H1 (cell line): ENCODE measurements at regions not wholly inside any gene's neighbourhood (a gene's known extent, or its start where the extent isn't known, plus 50 kb on each side); places are given as distances from the start of the nearest gene placed in this dataset.

Experiments
- CTCF ChIA-PET: fragments of 300-600 bp; sonication (Branson Sonifier 250); formaldehyde crosslinking; loops from one replicate; lab custom pipeline; 2021; ENCODE audit not compliant: partially characterized antibody; lab: Charles Lee
- POLR2A ChIA-PET: fragments of 300-600 bp; sonication (Branson Sonifier 250); formaldehyde crosslinking; loops from one replicate; lab custom pipeline; 2021; ENCODE audit warnings: inconsistent platforms; ENCODE audit not compliant: partially characterized antibody; lab: Charles Lee
- DNase-seq, 2 experiments: peaks; one replicate each; pipeline versions ENCODE4 v3.0.0 to v3.0.0-alpha.2; 2010 to 2022; ENCODE audit warnings: low spot score in 2 of 2, low read depth in 1 of 2, mixed read lengths in 1 of 2
- FAIRE-seq: peaks from 2 replicates; lab custom pipeline; 2011; peaks lifted over from hg19 to GRCh38; lab: Jason Lieb, UNC
- H2AFZ ChIP-seq: 2 replicates; pipeline ENCODE4 v1.8.1; 2012; ENCODE audit warnings: low read length, inconsistent platforms
- H2AK5ac ChIP-seq: 2 replicates; pipeline ENCODE4 v1.6.1; 2013; ENCODE audit warnings: low read depth, low read length
- H2BK120ac ChIP-seq: replicated peaks from 2 replicates; pipeline ENCODE3; 2013; ENCODE audit warnings: low read depth, low read length, inconsistent platforms
- H2BK12ac ChIP-seq: 2 replicates; pipeline ENCODE4 v1.6.1; 2013; ENCODE audit warnings: low read depth, low read length
- H2BK15ac ChIP-seq: 2 replicates; pipeline ENCODE4 v1.6.1; 2013; ENCODE audit warnings: low read length
- H2BK20ac ChIP-seq: 2 replicates; pipeline ENCODE4 v1.6.1; 2013; ENCODE audit warnings: low read length
- H2BK5ac ChIP-seq: 2 replicates; pipeline ENCODE4 v1.6.1; 2013; ENCODE audit warnings: low read depth, low read length
- H3K14ac ChIP-seq: 2 replicates; pipeline ENCODE4 v1.6.1; 2013; ENCODE audit warnings: inconsistent platforms; ENCODE audit not compliant: insufficient read length
- H3K18ac ChIP-seq: 2 replicates; pipeline ENCODE4 v1.6.1; 2013; ENCODE audit warnings: low read length; ENCODE audit errors: extremely low read depth
- H3K23ac ChIP-seq: 2 replicates; pipeline ENCODE4 v1.6.1; 2013; ENCODE audit warnings: inconsistent platforms; ENCODE audit not compliant: insufficient read length
- H3K23me2 ChIP-seq: 2 replicates; pipeline ENCODE4 v1.6.1; 2013; ENCODE audit warnings: low read depth, low read length
- H3K27ac ChIP-seq: 2 replicates; pipeline ENCODE4 v1.6.1; 2011; ENCODE audit warnings: low read depth, low read length, inconsistent platforms
- H3K27me3 ChIP-seq, 4 experiments: replicated peaks in 1 of 4; 1 replicate in 1 of 4; 2 replicates in 3 of 4; pipeline versions ENCODE4 v1.6.1 to v1.8.1; 2011 to 2013; ENCODE audit warnings: low read length in 3 of 4, mild to moderate bottlenecking in 3 of 4, inconsistent platforms in 2 of 4, mixed read lengths in 2 of 4, moderate library complexity in 1 of 4; ENCODE audit not compliant: control insufficient read depth in 3 of 4, insufficient read depth in 3 of 4; ENCODE audit errors: extremely low read depth in 1 of 4
- H3K36me3 ChIP-seq, 4 experiments: 2 replicates each; pipeline versions ENCODE4 v1.6.1 to v1.8.1; 2011 to 2013; ENCODE audit warnings: mild to moderate bottlenecking in 4 of 4, low read length in 3 of 4, moderate library complexity in 2 of 4, control low read depth in 1 of 4, inconsistent platforms in 1 of 4; ENCODE audit not compliant: insufficient read depth in 4 of 4, control insufficient read depth in 2 of 4
- H3K4ac ChIP-seq: replicated peaks from 2 replicates; pipeline ENCODE3; 2013; ENCODE audit warnings: low read length, low read depth, mixed read lengths, inconsistent platforms; ENCODE audit not compliant: insufficient read length
- H3K4me1 ChIP-seq, 4 experiments: replicated peaks in 1 of 4; 1 replicate in 1 of 4; 2 replicates in 3 of 4; pipeline versions ENCODE4 v1.6.1 to v1.8.1; 2011 to 2013; ENCODE audit warnings: low read length in 3 of 4, inconsistent platforms in 2 of 4, mixed read lengths in 1 of 4; ENCODE audit not compliant: insufficient read depth in 4 of 4, control insufficient read depth in 3 of 4
- H3K4me2 ChIP-seq, 2 experiments: 2 replicates each; pipeline versions ENCODE4 v1.6.1 to v1.8.1; 2011 to 2013; ENCODE audit warnings: low read depth in 2 of 2, low read length in 2 of 2, control low read depth in 1 of 2, inconsistent platforms in 1 of 2, mild to moderate bottlenecking in 1 of 2; ENCODE audit not compliant: insufficient read depth in 1 of 2
- H3K4me3 ChIP-seq, 4 experiments: fragments of 200-600, 300-600 bp in 1 of 4; sonication (generic), shearing (Covaris generic), sonication (Bioruptor Twin) in 1 of 4; 2 replicates each; pipeline versions ENCODE4 v1.5.1 to v1.8.1; 2011 to 2016; ENCODE audit warnings: low read length in 4 of 4, low read depth in 3 of 4, control low read depth in 2 of 4, inconsistent platforms in 2 of 4, mild to moderate bottlenecking in 2 of 4, mixed read lengths in 1 of 4, moderate library complexity in 1 of 4; ENCODE audit not compliant: insufficient read depth in 2 of 4; ENCODE audit errors: extremely low read depth in 1 of 4
- H3K56ac ChIP-seq: replicated peaks from 2 replicates; pipeline ENCODE3; 2013; ENCODE audit warnings: low read depth, mild to moderate bottlenecking, mixed read lengths, low read length, inconsistent platforms; ENCODE audit not compliant: insufficient read length
- H3K79me1 ChIP-seq: 2 replicates; pipeline ENCODE4 v1.6.1; 2013; ENCODE audit warnings: low read depth, low read length, control low read depth
- H3K79me2 ChIP-seq, 2 experiments: 2 replicates each; pipeline versions ENCODE4 v1.6.1 to v1.8.1; 2012 to 2013; ENCODE audit warnings: low read length in 2 of 2, mild to moderate bottlenecking in 2 of 2, inconsistent platforms in 1 of 2; ENCODE audit not compliant: insufficient read depth in 2 of 2, control insufficient read depth in 1 of 2
- H3K9ac ChIP-seq, 4 experiments: replicated peaks in 1 of 4; 1 replicate in 1 of 4; 2 replicates in 3 of 4; pipeline versions ENCODE4 v1.6.1 to v1.8.1; 2011 to 2013; ENCODE audit warnings: low read depth in 3 of 4, low read length in 3 of 4, control low read depth in 2 of 4, mild to moderate bottlenecking in 2 of 4, moderate library complexity in 2 of 4, inconsistent platforms in 1 of 4; ENCODE audit errors: extremely low read depth in 1 of 4
- H3K9me3 ChIP-seq, 2 experiments: 2 replicates each; pipeline versions ENCODE4 v1.6.1 to v1.8.1; 2012 to 2013; ENCODE audit warnings: mild to moderate bottlenecking in 2 of 2, moderate library complexity in 2 of 2, control low read depth in 1 of 2, inconsistent platforms in 1 of 2, low read depth in 1 of 2, low read length in 1 of 2, mixed read lengths in 1 of 2; ENCODE audit not compliant: insufficient read depth in 2 of 2
- H4K20me1 ChIP-seq, 2 experiments: replicated peaks in 1 of 2; 2 replicates each; pipeline versions ENCODE3 to v1.8.1; 2011 to 2013; ENCODE audit warnings: inconsistent platforms in 2 of 2, low read length in 2 of 2, mild to moderate bottlenecking in 1 of 2; ENCODE audit not compliant: insufficient read depth in 2 of 2, control insufficient read depth in 1 of 2
- H4K5ac ChIP-seq: 2 replicates; pipeline ENCODE4 v1.6.1; 2013; ENCODE audit warnings: low read length, low read depth, mixed read lengths, inconsistent platforms; ENCODE audit not compliant: insufficient read length
- H4K8ac ChIP-seq: 2 replicates; pipeline ENCODE4 v1.8.0; 2013; ENCODE audit warnings: mild to moderate bottlenecking, moderate library complexity, low read length, inconsistent platforms; ENCODE audit not compliant: insufficient read depth; ENCODE audit errors: extremely low read depth
- H4K91ac ChIP-seq: replicated peaks from 2 replicates; pipeline ENCODE3; 2013; ENCODE audit warnings: low read length, mixed read lengths, inconsistent platforms; ENCODE audit not compliant: insufficient read length
- E2F6 ChIP-seq: IDR thresholded peaks from 2 replicates; pipeline ENCODE4 v1.6.1; 2012; ENCODE audit warnings: inconsistent platforms
- KDM1A ChIP-seq: fragments of 200-600, 300-600 bp; sonication (generic); IDR thresholded peaks from 2 replicates; pipeline ENCODE4 v1.7.1; 2016; ENCODE audit warnings: mild to moderate bottlenecking, low read length, borderline replicate concordance
- SP2 ChIP-seq: IDR thresholded peaks from 2 replicates; pipeline ENCODE4 v1.6.1; 2012; ENCODE audit warnings: mild to moderate bottlenecking, low read length, inconsistent platforms
- WGBS, 2 experiments: shearing (Covaris generic) in 1 of 2; methylation state at CpG; one replicate each; pipeline versions ENCODE4 v1.1.6 to v1.1.7; 2013 to 2015; ENCODE audit warnings: low lambda C conversion rate in 2 of 2, mixed read lengths in 2 of 2, inconsistent platforms in 1 of 2, low coverage in 1 of 2, missing lambda C conversion rate in 1 of 2; ENCODE audit not compliant: insufficient replicate concordance in 2 of 2, insufficient coverage in 1 of 2, insufficient read length in 1 of 2; ENCODE audit errors: extremely low coverage in 1 of 2, missing lambda C conversion rate in 1 of 2; 5-methylcytosine and 5-hydroxymethylcytosine counted together

GRCh38 chr15:91568036-91568435, 285.5 kb upstream of the SLCO3A1 start:
- Histone ChIP-seq H2BK20ac (no peak overlapping the region), H3K4ac (no peak overlapping the region), H3K4me3 (no peak overlapping the region), H2AFZ (no peak overlapping the region), H2BK120ac (no peak overlapping the region), H4K5ac (no peak overlapping the region), H4K91ac (no peak overlapping the region), H3K23me2 (no peaks in the 10 kb centered on the region), H4K20me1 (no peaks in the 10 kb centered on the region), H3K4me1 (no peaks in the 10 kb centered on the region), H3K79me2 (no peaks in the 10 kb centered on the region), H3K9me3 (peaks cover 6% of the 10 kb centered on the region in 2 experiments; a peak in 3 of 4 replicates), H3K36me3 (no peaks in the 10 kb centered on the region), H3K9ac (no peak overlapping the region), H3K4me2 (no peak overlapping the region), H2BK12ac (no peak overlapping the region), H2AK5ac (no peak overlapping the region), H3K27ac (no peak overlapping the region), H3K23ac (no peak overlapping the region), H3K27me3 (no peaks in the 10 kb centered on the region), H3K79me1 (no peaks in the 10 kb centered on the region), H4K8ac (no peak overlapping the region), H2BK15ac (no peak overlapping the region), H3K18ac (no peak overlapping the region), H2BK5ac (no peak overlapping the region), H3K56ac (no peak overlapping the region), H3K14ac (no peak overlapping the region)
- 97% methylated on average over 2 of the region's 2 CpGs; no CpG with 5 or more reads in 1 of the 2 experiments for WGBS, 2 experiments
- TF ChIP-seq KDM1A (no peak), E2F6 (no peak), SP2 (no peak)
- FAIRE-seq (no peak), DNase-seq (no peak)
- CTCF ChIA-PET, result interaction anchor here (0.6 to 1.3 kb wide), 2 partner anchors 9 to 135 kb away, joined by 3 to 4 read pairs; no protein-coding TSS in a partner anchor
- POLR2A ChIA-PET, result no interaction called here
